ENCODE measurements at regions not wholly inside any gene's neighbourhood (a gene's known extent, or its start where the extent isn't known, plus 50 kb on each side); places are given as distances from the start of the nearest gene placed in this dataset.

DNA sequence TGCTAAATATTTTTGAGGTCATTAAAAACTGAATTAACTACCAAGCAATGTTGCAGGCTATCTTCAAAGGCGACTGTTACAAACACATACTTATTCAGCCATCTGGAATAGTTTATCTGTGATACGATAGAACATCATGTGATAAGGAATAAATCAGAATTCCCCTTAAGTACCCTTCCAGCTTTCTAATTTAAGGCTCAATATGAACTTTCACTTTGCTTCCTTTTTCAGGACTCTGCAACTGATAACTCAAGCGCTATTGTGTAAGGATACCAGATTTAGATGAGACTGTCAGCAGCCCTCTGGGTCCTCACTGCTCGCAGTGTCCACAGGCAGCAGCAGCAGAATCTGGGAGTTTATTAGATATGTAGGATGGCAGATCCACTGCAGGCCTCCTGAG is 416.3 kb downstream of the SPATA31D1 start:
- Mint-ChIP-seq H3K4me3 (no peak overlapping the region), H3K9me3 (peaks cover 5% of the 10 kb centered on the region), H3K4me1 (ENCODE audit: low read depth) (no peaks in the 10 kb centered on the region), H3K36me3 (ENCODE audit: low read depth) (no peaks in the 10 kb centered on the region), H3K27ac (no peak overlapping the region), H3K27me3 (ENCODE audit: low read depth) (no peaks in the 10 kb centered on the region)
- intact Hi-C loops (cut with micrococcal nuclease): no loop called here
- CTCF ChIA-PET: interaction anchor here (0.6 kb wide), 1 partner anchor 989 kb away, joined by 3 read pairs; no protein-coding TSS in a partner anchor
- DNase-seq: no peak

DNA sequence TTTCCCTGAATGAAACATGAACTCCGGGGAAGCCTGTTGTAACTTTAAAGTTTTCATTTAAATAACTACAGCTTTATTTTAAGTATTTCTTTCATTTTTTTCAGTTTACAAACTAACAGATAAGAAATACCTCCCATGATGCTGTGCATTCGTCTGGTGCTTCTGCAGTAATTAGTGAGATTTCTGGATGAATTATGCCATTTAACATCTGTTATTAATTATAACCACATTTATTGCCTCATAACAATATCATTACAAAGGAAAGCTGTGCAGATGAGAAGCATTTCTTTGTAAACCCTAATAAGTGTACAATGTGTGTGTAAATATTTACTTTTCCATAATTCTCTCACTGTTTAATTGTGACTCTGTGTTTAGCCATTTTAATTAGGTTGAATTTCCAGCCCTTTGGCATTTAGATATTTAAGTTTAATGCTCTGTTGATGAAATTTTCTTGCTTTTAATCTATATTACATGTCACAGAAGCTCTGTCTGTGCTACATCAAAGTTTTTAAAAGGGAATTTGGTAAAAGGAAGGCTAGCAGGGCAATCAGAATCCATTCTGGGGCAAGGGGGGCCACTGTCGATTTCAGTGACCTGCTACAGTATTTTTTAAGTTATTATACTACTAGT is 418.0 kb downstream of the SPATA31D1 start:
- CTCF ChIA-PET: no interaction called here
- intact Hi-C loops (cut with micrococcal nuclease): no loop called here
- H3K4me3 Mint-ChIP-seq: no peak overlapping the region
- H3K4me1 Mint-ChIP-seq (ENCODE audit: low read depth): no peaks in the 10 kb centered on the region
- no peaks in the 10 kb centered on the region for H3K36me3 Mint-ChIP-seq (ENCODE audit: low read depth)
- H3K9me3 Mint-ChIP-seq: peaks cover 5% of the 10 kb centered on the region
- no peak for DNase-seq
- H3K27me3 Mint-ChIP-seq (ENCODE audit: low read depth): no peaks in the 10 kb centered on the region
- H3K27ac Mint-ChIP-seq: no peak overlapping the region

DNA sequence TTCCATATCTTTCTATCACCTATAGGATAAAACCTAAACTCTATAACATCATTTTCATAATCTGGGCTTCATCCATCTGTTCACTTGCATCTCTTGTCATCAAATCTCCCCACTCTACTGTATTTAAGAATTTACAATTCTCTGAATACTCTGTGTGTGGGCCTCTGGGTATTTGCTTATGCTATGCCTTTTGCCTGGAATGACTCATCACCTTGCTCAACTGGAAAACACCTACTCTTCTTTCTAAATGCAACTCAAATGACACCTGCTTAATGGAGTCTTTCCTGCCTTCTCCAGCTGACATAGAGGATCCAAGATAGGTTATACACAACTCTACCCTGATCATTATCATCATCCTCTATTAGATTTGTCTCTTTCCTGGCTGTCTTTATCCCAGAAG is 421.7 kb downstream of the SPATA31D1 start:
- H3K27ac Mint-ChIP-seq: no peak overlapping the region
- no peaks in the 10 kb centered on the region for H3K36me3 Mint-ChIP-seq (ENCODE audit: low read depth)
- no peaks in the 10 kb centered on the region for H3K27me3 Mint-ChIP-seq (ENCODE audit: low read depth)
- intact Hi-C loops (cut with micrococcal nuclease): no loop called here
- DNase-seq: no peak
- no peaks in the 10 kb centered on the region for H3K4me1 Mint-ChIP-seq (ENCODE audit: low read depth)
- CTCF ChIA-PET: no interaction called here
- H3K9me3 Mint-ChIP-seq: peaks cover 5% of the 10 kb centered on the region
- no peak overlapping the region for H3K4me3 Mint-ChIP-seq

DNA sequence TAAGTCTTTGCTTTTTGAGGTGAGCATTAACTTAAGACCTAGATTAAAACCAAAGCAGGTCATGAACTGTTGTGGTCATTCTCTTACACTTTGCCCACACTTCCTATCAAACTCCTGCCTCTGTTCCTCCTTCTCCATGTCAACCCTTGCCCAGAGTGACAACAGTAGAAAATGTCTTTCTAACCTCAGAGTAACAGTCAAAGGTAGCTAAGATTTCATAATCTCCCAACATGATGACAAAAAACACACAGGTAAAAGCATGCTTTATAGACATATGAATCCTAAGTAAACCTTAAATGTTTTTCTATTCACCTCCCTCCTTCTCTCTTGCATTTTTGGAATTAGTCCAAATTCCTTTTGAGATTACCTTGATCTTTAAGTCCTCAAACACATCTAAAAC is 422.3 kb downstream of the SPATA31D1 start:
- CTCF ChIA-PET: no interaction called here
- Mint-ChIP-seq H3K4me1 (ENCODE audit: low read depth) (no peaks in the 10 kb centered on the region), H3K27ac (no peak overlapping the region), H3K27me3 (ENCODE audit: low read depth) (no peaks in the 10 kb centered on the region), H3K9me3 (peaks cover 5% of the 10 kb centered on the region), H3K4me3 (no peak overlapping the region), H3K36me3 (ENCODE audit: low read depth) (no peaks in the 10 kb centered on the region)
- DNase-seq: no peak
- intact Hi-C loops (cut with micrococcal nuclease): no loop called here

DNA sequence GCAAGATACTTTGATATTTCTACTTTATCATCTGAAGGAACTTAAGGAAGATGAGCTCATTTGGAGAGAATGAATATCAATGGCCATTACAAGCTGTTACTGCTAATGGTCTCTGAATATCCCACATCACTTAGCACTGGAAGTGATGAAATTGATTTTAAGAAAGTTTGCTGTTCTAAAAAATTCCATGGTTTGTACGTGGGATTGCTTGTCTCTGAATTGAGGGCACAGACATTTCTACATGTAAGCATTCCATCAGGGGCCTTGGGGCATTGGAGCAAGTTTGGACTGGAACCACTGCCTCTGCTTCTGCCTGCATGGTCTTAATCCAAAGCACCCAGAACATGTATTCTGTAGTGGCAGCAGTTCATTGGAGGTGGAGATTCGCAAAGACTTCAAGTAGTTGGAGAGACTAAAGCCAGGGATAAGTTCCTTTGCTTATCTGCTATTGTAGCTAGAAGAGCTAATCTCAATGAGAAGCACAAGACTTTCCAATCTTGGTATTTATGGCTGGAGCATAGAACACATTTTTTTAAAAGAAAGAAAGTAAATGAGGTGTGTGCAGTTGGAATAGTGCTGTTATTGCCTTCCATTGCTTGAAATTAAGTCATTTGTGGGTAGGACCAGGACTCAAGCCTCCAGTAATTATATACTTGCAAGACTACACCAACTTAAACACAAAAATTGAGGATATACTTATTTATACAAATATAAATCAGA is 424.2 kb downstream of the SPATA31D1 start:
- H3K36me3 Mint-ChIP-seq (ENCODE audit: low read depth): no peaks in the 10 kb centered on the region
- intact Hi-C loops (cut with micrococcal nuclease): no loop called here

DNA sequence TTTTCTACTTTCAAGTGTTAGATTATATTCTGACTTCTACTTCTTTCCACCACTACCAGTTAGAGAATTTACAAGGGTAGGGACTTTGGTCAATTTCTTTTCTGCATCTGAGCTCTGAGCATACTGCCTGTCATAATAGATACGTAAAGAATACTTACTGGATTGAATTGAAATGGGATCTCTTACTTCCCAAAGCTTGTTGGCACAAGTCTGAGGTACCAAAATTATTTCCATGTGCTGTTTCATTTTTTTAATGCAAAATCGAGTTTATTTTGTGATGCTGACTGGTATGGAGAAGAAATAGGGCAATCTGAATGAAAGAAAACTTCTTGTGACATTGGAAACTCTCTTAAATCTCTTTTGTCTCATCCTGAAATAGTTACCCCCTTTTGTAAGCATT is 428.9 kb downstream of the SPATA31D1 start:
- H3K36me3 Mint-ChIP-seq (ENCODE audit: low read depth): no peaks in the 10 kb centered on the region
- peaks cover 1% of the 10 kb centered on the region for H3K9me3 Mint-ChIP-seq
- H3K4me1 Mint-ChIP-seq (ENCODE audit: low read depth): no peaks in the 10 kb centered on the region
- H3K27ac Mint-ChIP-seq: no peak overlapping the region
- H3K27me3 Mint-ChIP-seq (ENCODE audit: low read depth): no peaks in the 10 kb centered on the region
- DNase-seq: no peak
- CTCF ChIA-PET: no interaction called here
- no peak overlapping the region for H3K4me3 Mint-ChIP-seq
- intact Hi-C loops (cut with micrococcal nuclease): no loop called here

More for the DNA sequence above, 424.2 kb downstream of the SPATA31D1 start:
- no peak for DNase-seq
- Mint-ChIP-seq H3K27ac (no peak overlapping the region), H3K27me3 (ENCODE audit: low read depth) (no peaks in the 10 kb centered on the region), H3K4me3 (no peak overlapping the region), H3K9me3 (peaks cover 2% of the 10 kb centered on the region), H3K4me1 (ENCODE audit: low read depth) (no peaks in the 10 kb centered on the region)
- CTCF ChIA-PET: no interaction called here

DNA sequence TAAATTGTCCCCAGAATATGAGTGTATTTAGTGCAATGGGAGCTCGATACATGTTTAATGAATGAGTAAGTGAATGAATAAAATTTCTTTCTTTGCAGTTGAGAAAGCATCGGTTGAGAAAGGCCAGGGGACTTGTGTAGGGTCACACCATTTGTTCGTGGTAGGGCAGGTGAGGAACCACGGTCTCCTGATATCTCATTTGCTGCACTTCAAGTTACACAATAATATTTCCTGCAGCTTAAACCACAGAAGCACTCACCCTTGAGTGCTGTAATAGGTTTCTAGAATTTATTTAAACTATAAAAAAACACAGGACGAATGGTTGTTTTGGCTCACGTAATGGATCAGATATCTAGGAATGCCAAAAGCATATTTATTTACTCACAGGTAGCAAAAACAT is 429.8 kb downstream of the SPATA31D1 start:
- DNase-seq: no peak
- peaks cover 1% of the 10 kb centered on the region for H3K9me3 Mint-ChIP-seq
- H3K27ac Mint-ChIP-seq: no peak overlapping the region
- CTCF ChIA-PET: no interaction called here
- no peak overlapping the region for H3K4me3 Mint-ChIP-seq
- intact Hi-C loops (cut with micrococcal nuclease): no loop called here
- H3K27me3 Mint-ChIP-seq (ENCODE audit: low read depth): no peaks in the 10 kb centered on the region
- H3K36me3 Mint-ChIP-seq (ENCODE audit: low read depth): no peaks in the 10 kb centered on the region
- H3K4me1 Mint-ChIP-seq (ENCODE audit: low read depth): no peaks in the 10 kb centered on the region

DNA sequence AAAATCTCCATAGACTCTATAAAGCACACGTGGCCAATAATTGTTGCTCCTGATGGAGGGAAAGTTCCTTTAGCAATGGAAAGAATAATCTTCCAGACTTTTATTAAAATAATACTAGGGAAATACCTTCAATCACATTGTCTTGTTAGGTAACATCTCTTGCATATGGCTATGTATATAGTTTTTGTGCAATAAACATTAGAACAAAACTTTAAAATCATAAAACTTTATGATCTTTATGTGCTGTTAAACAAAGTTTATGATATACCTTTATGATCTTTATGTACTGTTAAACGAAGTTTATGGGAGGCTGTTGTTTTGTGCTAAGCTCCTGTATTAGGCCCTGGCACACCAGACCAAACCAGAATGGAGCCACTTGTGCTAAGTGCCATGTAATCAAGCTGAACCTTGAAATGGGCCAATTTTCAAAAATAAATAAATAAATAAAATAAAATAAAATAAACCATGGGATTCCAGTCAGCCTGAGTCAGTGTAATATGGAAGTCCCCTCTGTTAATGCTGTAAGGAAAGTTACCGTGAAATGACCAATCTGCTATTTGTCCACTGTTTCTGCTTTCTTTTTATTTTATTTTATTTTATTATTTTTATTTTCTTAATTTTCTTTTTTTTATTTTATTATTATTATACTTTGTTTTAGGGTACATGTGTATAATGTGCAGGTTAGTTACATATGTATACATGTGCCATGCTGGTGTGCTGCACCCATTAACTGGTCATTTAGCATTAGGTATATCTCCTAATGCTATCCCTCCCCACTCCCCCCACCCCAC is 431.3 kb downstream of the SPATA31D1 start:
- CTCF ChIA-PET: no interaction called here
- Mint-ChIP-seq H3K4me1 (ENCODE audit: low read depth) (no peaks in the 10 kb centered on the region), H3K9me3 (peaks cover 1% of the 10 kb centered on the region), H3K27me3 (ENCODE audit: low read depth) (no peaks in the 10 kb centered on the region), H3K4me3 (no peak overlapping the region), H3K27ac (no peak overlapping the region), H3K36me3 (ENCODE audit: low read depth) (no peaks in the 10 kb centered on the region)
- intact Hi-C loops (cut with micrococcal nuclease): no loop called here
- no peak for DNase-seq

DNA sequence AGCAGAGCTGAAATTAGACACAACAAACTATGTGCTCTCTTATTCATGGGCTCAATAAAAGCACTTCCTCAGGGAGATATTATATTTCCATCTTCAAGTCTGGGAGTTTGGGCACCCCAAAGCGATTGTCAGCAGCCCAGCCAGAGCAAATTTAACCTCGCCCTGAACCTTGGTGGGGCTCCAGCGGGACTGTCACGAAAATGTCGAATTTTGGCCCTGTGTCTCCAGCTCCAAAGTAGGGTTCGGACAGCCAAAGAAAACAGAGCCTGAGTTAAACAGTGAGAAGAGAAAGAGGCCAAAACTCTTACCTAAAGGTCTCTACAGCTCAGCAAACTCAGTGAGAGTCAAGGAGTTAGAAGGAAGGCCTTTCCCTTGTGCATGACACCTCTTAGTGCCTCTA is 432.9 kb downstream of the SPATA31D1 start:
- DNase-seq: no peak
- intact Hi-C loops (cut with micrococcal nuclease): no loop called here
- Mint-ChIP-seq H3K4me3 (no peak overlapping the region), H3K36me3 (ENCODE audit: low read depth) (no peaks in the 10 kb centered on the region), H3K27me3 (ENCODE audit: low read depth) (no peaks in the 10 kb centered on the region), H3K9me3 (peaks cover 1% of the 10 kb centered on the region), H3K27ac (no peak overlapping the region), H3K4me1 (ENCODE audit: low read depth) (no peaks in the 10 kb centered on the region)
- CTCF ChIA-PET: interaction anchor here (1.2 kb wide), 1 partner anchor 229 kb away, joined by 6 read pairs; no protein-coding TSS in a partner anchor

DNA sequence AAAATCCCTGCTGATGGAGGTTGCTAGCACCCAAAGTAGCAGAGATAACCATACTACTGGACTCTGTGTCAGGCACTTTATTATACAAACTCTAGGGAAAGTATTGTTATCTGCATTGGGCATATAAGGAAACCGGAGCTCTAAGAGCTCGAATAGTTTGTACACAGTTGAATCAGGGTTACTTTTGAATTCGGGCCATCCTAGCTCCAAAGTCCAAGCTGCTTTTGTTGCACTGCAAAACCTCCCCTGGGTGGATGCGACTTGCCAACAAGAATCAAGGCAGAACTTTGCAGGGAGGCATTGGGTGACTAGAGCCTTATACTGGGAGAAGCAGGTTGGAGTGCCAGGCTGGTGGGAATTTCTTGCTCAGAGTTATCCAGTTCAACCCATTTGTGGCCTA is 435.1 kb downstream of the SPATA31D1 start:
- no peaks in the 10 kb centered on the region for H3K4me1 Mint-ChIP-seq (ENCODE audit: low read depth)
- no peaks in the 10 kb centered on the region for H3K27me3 Mint-ChIP-seq (ENCODE audit: low read depth)
- intact Hi-C loops (cut with micrococcal nuclease): no loop called here
- CTCF ChIA-PET: no interaction called here
- no peaks in the 10 kb centered on the region for H3K36me3 Mint-ChIP-seq (ENCODE audit: low read depth)
- no peak overlapping the region for H3K27ac Mint-ChIP-seq
- peaks cover 1% of the 10 kb centered on the region for H3K9me3 Mint-ChIP-seq
- no peak for DNase-seq
- H3K4me3 Mint-ChIP-seq: no peak overlapping the region

DNA sequence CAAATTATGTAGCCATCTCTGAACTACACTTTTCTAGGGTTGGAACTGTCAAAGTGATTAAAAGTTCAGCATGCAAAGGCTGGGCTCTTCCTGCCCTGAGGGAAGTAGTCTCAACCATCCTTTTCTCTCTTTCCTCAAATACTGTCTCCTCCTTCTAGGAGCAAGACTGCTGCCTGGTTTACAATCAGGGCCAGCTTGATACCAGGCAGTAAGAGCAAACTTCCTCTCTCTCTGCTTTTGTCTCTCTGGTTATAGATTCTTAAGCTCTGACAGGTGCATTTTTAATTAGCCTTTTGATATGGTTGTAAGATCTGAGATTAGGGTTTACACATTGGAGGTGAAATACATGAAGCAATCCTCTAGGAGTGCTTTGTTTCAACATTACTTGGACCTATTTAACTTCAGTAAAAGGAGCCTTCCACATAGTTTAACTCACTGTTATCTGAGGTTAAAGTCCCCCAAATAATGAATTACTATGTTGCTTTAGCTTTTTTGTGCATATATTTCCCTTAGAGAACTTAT is 436.1 kb downstream of the SPATA31D1 start:
- no peak for DNase-seq
- Mint-ChIP-seq H3K27me3 (ENCODE audit: low read depth) (no peaks in the 10 kb centered on the region), H3K9me3 (peaks cover 1% of the 10 kb centered on the region), H3K27ac (no peak overlapping the region), H3K4me3 (no peak overlapping the region), H3K36me3 (ENCODE audit: low read depth) (no peaks in the 10 kb centered on the region), H3K4me1 (ENCODE audit: low read depth) (no peaks in the 10 kb centered on the region)
- intact Hi-C loops (cut with micrococcal nuclease): no loop called here
- CTCF ChIA-PET: no interaction called here

DNA sequence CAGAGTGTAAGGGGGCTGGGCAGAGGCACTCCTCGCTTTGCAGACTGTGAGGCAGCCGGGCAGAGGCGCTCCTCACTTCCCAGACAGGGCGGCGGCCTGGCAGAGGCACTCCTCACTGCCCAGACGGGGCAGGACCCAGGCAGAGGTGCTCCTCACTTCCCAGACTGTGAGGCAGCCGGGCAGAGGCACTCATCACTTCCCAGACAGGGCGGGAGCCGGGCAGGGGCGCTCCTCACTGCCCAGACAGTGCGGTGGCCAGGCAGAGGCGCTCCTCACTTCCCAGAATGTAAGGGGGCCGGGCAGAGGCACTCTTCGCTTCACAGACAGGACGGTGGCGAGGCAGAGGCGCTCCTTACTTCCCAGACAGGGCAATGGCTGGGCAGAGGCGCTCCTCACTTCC is 442.5 kb downstream of the SPATA31D1 start:
- intact Hi-C loops (cut with micrococcal nuclease): no loop called here
- CTCF ChIA-PET: no interaction called here
- no peaks in the 10 kb centered on the region for H3K27me3 Mint-ChIP-seq (ENCODE audit: low read depth)
- H3K36me3 Mint-ChIP-seq (ENCODE audit: low read depth): no peaks in the 10 kb centered on the region
- H3K9me3 Mint-ChIP-seq: peaks cover 10% of the 10 kb centered on the region
- no peaks in the 10 kb centered on the region for H3K4me1 Mint-ChIP-seq (ENCODE audit: low read depth)
- H3K4me3 Mint-ChIP-seq: no peak overlapping the region
- H3K27ac Mint-ChIP-seq: no peak overlapping the region
- no peak for DNase-seq
